H1 (cell line): ENCODE measurements at regions not wholly inside any gene's neighbourhood (a gene's known extent, or its start where the extent isn't known, plus 50 kb on each side); places are given as distances from the start of the nearest gene placed in this dataset.

Experiments
- CHD1 ChIP-seq: IDR thresholded peaks from 2 replicates; pipeline ENCODE4 v1.6.1; 2012; ENCODE audit warnings: low read depth, low read length, improper control_type of control experiment
- EZH2 ChIP-seq: fragments of 200-600 bp; sonication (generic); IDR thresholded peaks from 2 replicates; pipeline ENCODE4 v1.7.1; 2012; ENCODE audit warnings: low read depth, mild to moderate bottlenecking, moderate library complexity, low read length, inconsistent platforms; ENCODE audit not compliant: severe bottlenecking
- HDAC2 ChIP-seq, 2 experiments: fragments of 300-600 bp in 1 of 2; sonication (generic) in 1 of 2; IDR thresholded peaks; 2 replicates each; pipeline ENCODE4 v1.6.1; 2011 to 2012; ENCODE audit warnings: low read depth in 2 of 2, low read length in 2 of 2, mild to moderate bottlenecking in 2 of 2, moderate library complexity in 2 of 2, borderline replicate concordance in 1 of 2, inconsistent platforms in 1 of 2
- KDM4A ChIP-seq: IDR thresholded peaks from one replicate; pipeline ENCODE4 v1.7.1; 2012; ENCODE audit warnings: low read depth, mild to moderate bottlenecking, moderate library complexity, low read length, inconsistent platforms; ENCODE audit not compliant: severe bottlenecking
- PHF8 ChIP-seq: fragments of 200-600 bp; sonication (generic); conservative IDR thresholded peaks from 2 replicates; pipeline ENCODE4 v1.7.1; 2012; ENCODE audit warnings: low read depth, mild to moderate bottlenecking, inconsistent platforms, low read length, moderate library complexity
- RAD21 ChIP-seq, 2 experiments: IDR thresholded peaks in 1 of 2; conservative IDR thresholded peaks in 1 of 2; 2 replicates each; pipeline ENCODE4 v1.6.1; 2011; ENCODE audit warnings: low read depth in 2 of 2, low read length in 2 of 2, improper control_type of control experiment in 1 of 2, inconsistent platforms in 1 of 2, mild to moderate bottlenecking in 1 of 2, moderate library complexity in 1 of 2
- RFX5 ChIP-seq: IDR thresholded peaks from 2 replicates; pipeline ENCODE4 v1.6.1; 2011; ENCODE audit warnings: low read depth, low read length, improper control_type of control experiment, borderline replicate concordance
- SIRT6 ChIP-seq: IDR thresholded peaks from one replicate; pipeline ENCODE4 v1.7.1; 2012; ENCODE audit warnings: low read length, inconsistent platforms
- SP1 ChIP-seq: IDR thresholded peaks from 2 replicates; pipeline ENCODE4 v1.6.1; 2011; ENCODE audit warnings: low read depth, low read length
- SP4 ChIP-seq: IDR thresholded peaks from 2 replicates; pipeline ENCODE4 v1.6.1; 2012; ENCODE audit warnings: low read length, inconsistent platforms
- SUZ12 ChIP-seq: fragments of 200-600 bp; sonication (generic); IDR thresholded peaks from 2 replicates; pipeline ENCODE4 v1.6.1; 2012; ENCODE audit warnings: mild to moderate bottlenecking, inconsistent platforms, low read length, moderate library complexity, mixed read lengths
- ZNF274 ChIP-seq: IDR thresholded peaks from 2 replicates; pipeline ENCODE4 v1.7.0; 2012; ENCODE audit warnings: low read length, borderline replicate concordance; ENCODE audit errors: extremely low read depth

- TF ChIP-seq EZH2 (no peak), SIRT6 (no peak), RFX5 (no peak), SP1 (no peak), CHD1 (no peak), RAD21 (IDR thresholded peaks at IDR 0.05 in 1 of 2, conservative IDR thresholded peaks at IDR 0.05 in 1 of 2; ENCODE audit: low read depth in 2 of 2, low read length in 2 of 2) (no peak), KDM4A (no peak), PHF8 (no peak), HDAC2 (IDR thresholded peaks at IDR 0.05; ENCODE audit: borderline replicate concordance in 1 of 2, low read depth in 2 of 2, low read length in 2 of 2) (no peak), ZNF274 (no peak), SP4 (no peak), SUZ12 (no peak)
Measured at GRCh38 chr15:96783746-96784145, 453.2 kb downstream of the NR2F2 start (continued).
